Endothelial cell of umbilical vein (primary cell): ENCODE measurements at regions not wholly inside any gene's neighbourhood (a gene's known extent, or its start where the extent isn't known, plus 50 kb on each side); places are given as distances from the start of the nearest gene placed in this dataset.

ENCODE experiments used
- BruUV-seq: library from RNA; stranded (reverse); fragments of 400-500 nt; replicated peaks from 2 replicates; lab custom pipeline; 2021; lab: Mats Ljungman, UMichigan
- CTCF ChIA-PET: fragments of 300-600, 350-600 bp; sonication (Branson Sonifier 250); formaldehyde crosslinking; loops from one replicate; lab custom pipeline; 2021; ENCODE audit warnings: antibody characterized with exemption, inconsistent platforms; lab: Charles Lee
- POLR2A ChIA-PET: fragments of 300-600, 350-600 bp; sonication (Branson Sonifier 250); formaldehyde crosslinking; loops from one replicate; lab custom pipeline; 2021; ENCODE audit warnings: antibody characterized with exemption, inconsistent platforms; lab: Charles Lee
- DNase-seq: peaks from one replicate; pipeline ENCODE4 v3.0.0-alpha.2; 2011; ENCODE audit warnings: low read depth, low spot score
- FAIRE-seq: peaks from 2 replicates; lab custom pipeline; 2011; peaks lifted over from hg19 to GRCh38; lab: Jason Lieb, UNC
- H2AFZ ChIP-seq: 2 replicates; pipeline ENCODE4 v1.6.0; 2012; ENCODE audit warnings: low read depth, low read length, control low read depth, inconsistent platforms
- H3K27ac ChIP-seq: 2 replicates; pipeline ENCODE4 v1.5.1; 2011; ENCODE audit warnings: low read depth, mild to moderate bottlenecking, control low read depth, low read length, moderate library complexity; ENCODE audit not compliant: insufficient read depth
- H3K27me3 ChIP-seq, 2 experiments: 2 replicates each; pipeline versions ENCODE4 v1.6.0 to v1.6.1; 2011; ENCODE audit warnings: low read length in 2 of 2, mixed read lengths in 1 of 2; ENCODE audit not compliant: control insufficient read depth in 2 of 2, insufficient read depth in 2 of 2
- H3K36me3 ChIP-seq, 2 experiments: 2 replicates in 1 of 2; 3 replicates in 1 of 2; pipeline ENCODE4 v1.5.1; 2011; ENCODE audit warnings: low read length in 2 of 2, mild to moderate bottlenecking in 1 of 2, moderate library complexity in 1 of 2; ENCODE audit not compliant: control insufficient read depth in 2 of 2, insufficient read depth in 2 of 2; ENCODE audit errors: extremely low read depth in 1 of 2
- H3K4me1 ChIP-seq: 3 replicates; pipeline ENCODE4 v1.5.1; 2011; ENCODE audit warnings: mild to moderate bottlenecking, low read length; ENCODE audit not compliant: control insufficient read depth, insufficient read depth; ENCODE audit errors: extremely low read depth
- H3K4me2 ChIP-seq: 2 replicates; pipeline ENCODE4 v1.6.1; 2011; ENCODE audit warnings: low read length, control low read depth, mixed read lengths; ENCODE audit not compliant: insufficient read depth
- H3K4me3 ChIP-seq, 3 experiments: fragments of 200-600 bp in 1 of 3; sonication (generic), shearing (Covaris generic) in 1 of 3; replicated peaks in 1 of 3; 2 replicates each; pipeline ENCODE4 v1.5.1; 2011 to 2016; ENCODE audit warnings: control low read depth in 3 of 3, low read length in 3 of 3, mild to moderate bottlenecking in 2 of 3, inconsistent platforms in 1 of 3, low read depth in 1 of 3, moderate library complexity in 1 of 3; ENCODE audit not compliant: insufficient read depth in 1 of 3
- H3K79me2 ChIP-seq: 2 replicates; pipeline ENCODE4 v1.6.0; 2012; ENCODE audit warnings: low read length, inconsistent platforms; ENCODE audit not compliant: control insufficient read depth, insufficient read depth
- H3K9ac ChIP-seq: replicated peaks from 2 replicates; pipeline ENCODE3; 2011; ENCODE audit warnings: low read length, control low read depth; ENCODE audit not compliant: insufficient read depth; ENCODE audit errors: extremely low read depth
- H3K9me1 ChIP-seq: replicated peaks from 3 replicates; pipeline ENCODE4 v1.6.0; 2011; ENCODE audit warnings: mild to moderate bottlenecking, low read length; ENCODE audit not compliant: control insufficient read depth, insufficient read depth; ENCODE audit errors: extremely low read depth
- H3K9me3 ChIP-seq: replicated peaks from 2 replicates; pipeline ENCODE4 v1.5.1; 2012; ENCODE audit warnings: low read length, inconsistent platforms; ENCODE audit not compliant: control insufficient read depth, insufficient read depth
- H4K20me1 ChIP-seq: replicated peaks from 2 replicates; pipeline ENCODE3; 2011; ENCODE audit warnings: mild to moderate bottlenecking, low read length; ENCODE audit not compliant: control insufficient read depth, insufficient read depth; ENCODE audit errors: extremely low read depth
- EZH2 ChIP-seq: IDR thresholded peaks from 2 replicates; pipeline ENCODE4 v1.6.1; 2012; ENCODE audit warnings: borderline replicate concordance, low read depth, mild to moderate bottlenecking, moderate library complexity, low read length, inconsistent platforms; ENCODE audit not compliant: severe bottlenecking
- FOS ChIP-seq: IDR thresholded peaks from 2 replicates; pipeline ENCODE4 v1.6.1; 2011; ENCODE audit warnings: mild to moderate bottlenecking, low read length, moderate library complexity, borderline replicate concordance; ENCODE audit not compliant: insufficient read depth
- GATA2 ChIP-seq: IDR thresholded peaks from 2 replicates; pipeline ENCODE4 v1.7.0; 2011; ENCODE audit warnings: low read depth, mild to moderate bottlenecking, moderate library complexity, mixed read lengths, low read length; ENCODE audit not compliant: insufficient read length, insufficient read depth
- JUN ChIP-seq: IDR thresholded peaks from 2 replicates; pipeline ENCODE4 v1.6.1; 2011; ENCODE audit warnings: borderline replicate concordance, low read depth; ENCODE audit not compliant: insufficient read length, insufficient read depth
- MYC ChIP-seq: IDR thresholded peaks from one replicate; pipeline ENCODE4 v1.6.1; 2011; ENCODE audit warnings: mild to moderate bottlenecking, low read depth, low read length
- POLR2A ChIP-seq: IDR thresholded peaks from 2 replicates; pipeline ENCODE4 v1.6.1; 2012; ENCODE audit warnings: low read depth, mild to moderate bottlenecking, control low read depth, low read length
- POLR2AphosphoS5 ChIP-seq: IDR thresholded peaks from 2 replicates; pipeline ENCODE4 v1.6.1; 2012; ENCODE audit warnings: low read depth, mild to moderate bottlenecking, control low read depth, low read length, moderate library complexity; ENCODE audit not compliant: insufficient read depth
- dilution Hi-C: fragments of 300-500 bp; cut with MboI; formaldehyde crosslinking; loops from one replicate; pipeline ENCODE4 v1.15.0; 2019; ENCODE audit warnings: low sequenced_read_pairs; ENCODE audit not compliant: extremely low pct_ligation_motif_present
- intact Hi-C: fragments of 100-400 bp; cut with micrococcal nuclease; formaldehyde crosslinking; loops from one replicate; pipeline ENCODE4 v1.10.0; 2022
- TF ChIP-seq, protein P1 (sequence below), 2 donors: IDR thresholded peaks; 1 replicate in 1 of 2; 2 replicates in 1 of 2; pipeline ENCODE4 v1.5.1; 2011; ENCODE audit warnings: low read length in 2 of 2, mild to moderate bottlenecking in 2 of 2, moderate library complexity in 2 of 2, control low read depth in 1 of 2, inconsistent platforms in 1 of 2, low read depth in 1 of 2; ENCODE audit not compliant: insufficient read depth in 1 of 2; ENCODE audit errors: extremely low read depth in 1 of 2
- TF ChIP-seq, protein P2 (sequence below): IDR thresholded peaks from 2 replicates; pipeline ENCODE4 v1.6.1; 2011; ENCODE audit not compliant: insufficient read depth, insufficient read length

DNA sequence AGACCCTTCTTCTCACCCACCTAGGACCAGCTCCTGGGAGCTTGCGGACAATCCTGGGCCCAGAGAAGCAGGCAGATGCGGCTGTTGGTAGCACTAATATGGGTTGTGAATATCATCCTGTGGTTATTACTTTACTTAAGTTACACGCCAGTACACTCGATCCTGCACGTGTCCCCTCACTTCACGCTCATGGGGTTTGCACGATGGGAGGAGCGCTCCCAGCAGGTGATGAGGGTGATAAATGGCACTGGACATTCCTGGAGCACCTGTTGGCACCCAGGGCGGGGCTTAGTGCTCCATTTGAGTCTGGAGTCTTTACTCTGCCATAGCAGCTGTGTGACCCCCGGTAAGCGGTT, 335.1 kb downstream of the PREX1 start:
- FAIRE-seq = no peak
- CTCF ChIA-PET = no interaction called here

More for the DNA sequence above, 335.1 kb downstream of the PREX1 start:
- POLR2A ChIA-PET = no interaction called here
- H3K9me3 ChIP-seq = no peaks in the 10 kb centered on the region
- H3K9ac ChIP-seq = no peak overlapping the region
- no peak overlapping the region for H3K27ac ChIP-seq
- H3K9me1 ChIP-seq = no peaks in the 10 kb centered on the region
- BruUV-seq = no TSS peak
- H2AFZ ChIP-seq = no peak overlapping the region
- H4K20me1 ChIP-seq = no peaks in the 10 kb centered on the region
- intact Hi-C loops = no loop called here
- no peaks in the 10 kb centered on the region for H3K4me1 ChIP-seq
- no peak for DNase-seq
- no peaks in the 10 kb centered on the region for H3K27me3 ChIP-seq
- H3K4me3 ChIP-seq = no peak overlapping the region
- dilution Hi-C loops = no loop called here
- TF ChIP-seq FOS (no peak), GATA2 (no peak), POLR2A (no peak), JUN (no peak), MYC (no peak), POLR2AphosphoS5 (no peak), EZH2 (no peak)
- TF ChIP-seq, protein P1, sequence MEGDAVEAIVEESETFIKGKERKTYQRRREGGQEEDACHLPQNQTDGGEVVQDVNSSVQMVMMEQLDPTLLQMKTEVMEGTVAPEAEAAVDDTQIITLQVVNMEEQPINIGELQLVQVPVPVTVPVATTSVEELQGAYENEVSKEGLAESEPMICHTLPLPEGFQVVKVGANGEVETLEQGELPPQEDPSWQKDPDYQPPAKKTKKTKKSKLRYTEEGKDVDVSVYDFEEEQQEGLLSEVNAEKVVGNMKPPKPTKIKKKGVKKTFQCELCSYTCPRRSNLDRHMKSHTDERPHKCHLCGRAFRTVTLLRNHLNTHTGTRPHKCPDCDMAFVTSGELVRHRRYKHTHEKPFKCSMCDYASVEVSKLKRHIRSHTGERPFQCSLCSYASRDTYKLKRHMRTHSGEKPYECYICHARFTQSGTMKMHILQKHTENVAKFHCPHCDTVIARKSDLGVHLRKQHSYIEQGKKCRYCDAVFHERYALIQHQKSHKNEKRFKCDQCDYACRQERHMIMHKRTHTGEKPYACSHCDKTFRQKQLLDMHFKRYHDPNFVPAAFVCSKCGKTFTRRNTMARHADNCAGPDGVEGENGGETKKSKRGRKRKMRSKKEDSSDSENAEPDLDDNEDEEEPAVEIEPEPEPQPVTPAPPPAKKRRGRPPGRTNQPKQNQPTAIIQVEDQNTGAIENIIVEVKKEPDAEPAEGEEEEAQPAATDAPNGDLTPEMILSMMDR (IDR thresholded peaks at IDR 0.05; ENCODE audit: extremely low read depth in 1 of 2, insufficient read depth in 1 of 2, low read depth in 1 of 2, low read length in 2 of 2) = no peak
- TF ChIP-seq, protein P2, sequence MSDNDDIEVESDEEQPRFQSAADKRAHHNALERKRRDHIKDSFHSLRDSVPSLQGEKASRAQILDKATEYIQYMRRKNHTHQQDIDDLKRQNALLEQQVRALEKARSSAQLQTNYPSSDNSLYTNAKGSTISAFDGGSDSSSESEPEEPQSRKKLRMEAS = no peak
- no peaks in the 10 kb centered on the region for H3K79me2 ChIP-seq
- H3K4me2 ChIP-seq = no peak overlapping the region
- H3K36me3 ChIP-seq = no peaks in the 10 kb centered on the region
